ENCODE measurements at regions not wholly inside any gene's neighbourhood (a gene's known extent, or its start where the extent isn't known, plus 50 kb on each side); places are given as distances from the start of the nearest gene placed in this dataset.

DNA sequence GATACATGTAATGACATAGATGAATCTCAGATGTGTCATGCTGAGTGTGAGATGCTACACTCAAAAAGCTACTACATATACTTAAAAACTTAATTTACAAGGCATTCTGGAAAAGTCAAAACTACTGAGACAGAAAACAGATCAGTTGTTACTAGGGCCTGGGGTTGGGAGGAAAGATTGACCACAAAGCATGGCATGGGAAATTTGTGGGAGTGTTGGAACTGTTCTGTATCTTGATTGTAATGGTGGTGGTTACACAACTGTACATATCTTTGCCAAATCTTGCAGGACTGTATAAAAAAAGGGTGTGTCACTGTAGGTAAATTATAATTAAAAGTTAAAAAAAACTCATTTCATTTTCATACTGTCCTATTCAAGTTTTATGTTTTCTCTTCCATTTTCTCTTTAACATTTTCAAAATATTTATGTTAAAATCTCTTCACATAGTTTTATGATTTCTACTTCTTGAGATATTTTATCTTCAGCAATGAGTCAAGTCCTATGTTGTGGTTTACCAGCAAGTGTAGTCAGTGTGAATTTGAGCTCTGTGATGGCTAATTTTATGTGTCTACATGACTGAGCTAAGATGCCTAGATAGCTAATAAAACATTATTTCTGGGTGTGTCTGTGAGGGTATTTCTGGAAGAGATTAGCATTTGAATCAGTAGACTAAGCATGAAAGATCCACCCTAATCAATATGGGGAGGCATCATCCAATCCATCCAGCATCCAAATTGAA lies 58.6 kb upstream of the VRK2 start:
- DNase-seq = no peak

DNA sequence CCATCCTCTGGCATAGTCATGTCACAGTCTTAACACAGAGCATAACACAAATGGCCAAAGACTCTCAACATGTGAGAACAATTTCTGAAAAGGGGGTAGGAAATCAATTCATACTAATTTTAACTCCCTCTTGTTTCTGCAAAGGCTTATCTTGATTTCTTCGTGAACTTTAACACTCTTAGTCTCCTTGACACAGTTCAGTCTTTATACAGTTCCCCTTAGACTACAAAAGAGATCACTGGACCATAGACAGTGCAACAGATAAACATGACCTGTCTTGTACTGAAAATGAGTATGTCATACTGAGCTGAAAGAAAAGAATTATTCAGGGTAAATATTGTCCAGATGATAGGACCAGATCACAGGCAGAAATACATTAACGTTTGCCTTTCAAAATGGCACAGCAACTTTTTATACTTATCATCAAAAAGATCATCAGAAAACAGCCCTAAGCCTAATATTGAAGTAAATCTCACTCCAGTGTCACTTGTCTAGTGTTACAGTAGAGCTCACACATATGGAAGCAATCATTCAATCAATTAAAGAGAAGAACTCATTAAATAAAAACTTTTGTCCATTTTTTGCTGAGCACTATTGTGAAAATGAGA lies 56.4 kb upstream of the VRK2 start:
- no peak for DNase-seq

Data from NCI-H1417 treated with DMSO at 0.1 percent for 48 hours (cell line).